Hematopoietic multipotent progenitor cell treated with erythropoietin and hydrocortisone succinate and interleukin-3 and kit ligand, for 6 days (in vitro differentiated cells): ENCODE measurements at regions not wholly inside any gene's neighbourhood (a gene's known extent, or its start where the extent isn't known, plus 50 kb on each side); places are given as distances from the start of the nearest gene placed in this dataset.

Experiments
- DNase-seq: peaks from one replicate; pipeline ENCODE4 v3.0.0-alpha.2; 2015

DNA sequence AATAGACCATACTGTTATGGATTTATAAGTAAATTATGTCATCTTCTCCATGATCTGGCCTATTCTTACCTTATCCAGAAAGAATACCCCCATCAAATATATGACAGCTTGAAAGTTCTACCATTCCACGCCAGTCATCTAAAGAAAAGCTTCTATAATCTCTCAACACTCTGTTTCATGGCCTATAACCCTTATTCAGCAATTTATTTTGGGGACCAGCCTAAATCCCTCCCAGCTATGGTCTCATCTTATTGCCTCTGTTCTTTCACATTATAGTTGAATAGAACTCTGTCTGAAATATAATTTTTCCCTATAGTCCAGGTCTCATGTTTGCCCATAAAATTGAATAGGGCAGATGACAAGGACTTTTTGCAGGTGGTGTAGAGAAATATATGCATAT is 2387.6 kb upstream of the WWC1 start:
- DNase-seq = no peak

DNA sequence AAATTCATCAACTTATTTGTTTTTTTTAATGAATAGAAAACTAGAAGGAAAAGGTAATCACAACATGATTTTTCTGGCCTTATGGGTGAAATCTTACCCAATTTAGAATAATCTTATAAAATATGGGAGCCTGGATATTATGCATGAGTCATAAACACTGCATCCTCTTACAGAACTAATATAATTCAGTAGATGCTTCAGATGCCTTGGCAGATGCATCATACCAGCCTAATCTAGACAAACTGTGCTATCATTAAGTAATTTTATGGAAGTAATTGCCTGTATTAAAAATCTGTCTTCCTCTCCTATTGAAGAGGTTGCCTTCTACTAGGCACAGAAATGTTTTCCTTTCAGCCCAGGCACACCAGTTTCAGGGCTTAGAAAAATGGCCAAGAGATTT is 2384.6 kb upstream of the WWC1 start:
- DNase-seq = no peak

DNA sequence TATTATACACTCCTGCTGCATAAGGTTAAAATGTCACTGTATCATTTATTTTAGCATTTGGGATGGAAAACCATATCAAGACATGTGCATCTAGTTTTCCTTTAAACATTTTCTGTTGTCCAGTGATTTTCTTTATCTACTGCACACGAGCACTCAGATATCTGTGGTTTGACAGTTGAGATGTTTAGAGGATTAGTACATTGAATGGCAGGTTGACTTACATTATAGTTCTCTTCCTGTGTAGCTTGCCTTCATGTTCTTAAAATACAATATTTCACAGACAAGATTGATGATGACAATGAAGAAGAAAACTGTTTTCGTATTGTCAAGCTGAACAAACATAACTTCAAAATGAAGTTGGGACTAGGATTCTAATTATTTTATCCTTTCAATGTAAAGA is 2378.4 kb upstream of the WWC1 start:
- no peak for DNase-seq

DNA sequence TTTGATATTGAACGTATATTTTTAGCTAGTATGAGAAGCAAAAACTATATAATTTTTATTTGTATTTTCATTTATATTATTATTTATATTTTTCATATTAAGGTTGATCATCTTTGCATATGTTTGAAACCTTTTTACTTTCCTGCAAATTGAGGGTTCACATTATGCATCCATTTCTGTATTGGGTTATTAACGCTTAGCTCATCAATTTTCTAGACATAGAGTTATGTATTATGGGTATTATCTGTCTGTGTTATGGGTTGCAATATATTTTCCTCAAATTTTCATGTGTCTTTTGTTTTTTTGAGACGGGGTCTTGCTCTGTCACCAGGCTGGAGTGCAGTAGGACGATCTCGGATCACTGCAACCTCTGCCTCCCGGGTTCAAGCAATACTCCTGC is 2377.0 kb upstream of the WWC1 start:
- DNase-seq = no peak

DNA sequence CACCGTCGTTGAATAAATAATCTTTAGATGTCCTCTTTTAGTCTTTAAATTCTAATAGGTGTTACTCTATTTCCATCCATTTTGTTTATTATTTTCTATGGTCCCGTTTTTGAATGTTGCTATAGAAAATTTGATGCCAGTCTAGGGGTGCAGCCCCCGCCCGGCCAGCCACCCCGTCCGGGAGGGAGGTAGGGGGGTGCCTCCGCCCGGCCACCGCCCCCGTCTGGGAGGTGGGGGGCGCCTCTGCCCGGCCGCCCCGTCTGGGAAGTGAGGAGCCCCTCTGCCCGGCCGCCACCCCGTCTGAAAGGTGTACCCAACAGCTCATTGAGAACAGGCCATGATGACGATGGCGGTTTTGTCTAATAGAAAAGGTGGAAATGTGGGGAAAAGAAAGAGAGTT is 2372.2 kb upstream of the WWC1 start:
- DNase-seq = no peak

DNA sequence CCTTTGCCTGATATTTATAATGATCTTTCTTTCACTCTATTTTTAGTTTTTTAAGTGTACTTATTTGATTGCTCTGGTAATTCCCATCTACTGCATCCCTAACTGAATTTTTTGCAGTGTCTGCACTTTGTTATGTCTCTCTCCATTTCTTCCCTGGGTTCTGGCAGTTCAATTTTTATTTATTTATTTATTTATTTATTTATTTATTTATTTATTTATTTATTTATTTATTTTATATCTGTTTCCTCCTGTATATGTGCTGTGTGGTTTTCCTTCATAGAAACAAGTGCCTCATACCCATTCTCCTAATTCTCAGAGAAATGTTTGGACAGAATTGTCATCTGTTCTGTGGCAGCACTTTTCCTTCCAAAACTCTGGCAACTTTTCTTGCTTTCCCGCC is 2370.8 kb upstream of the WWC1 start:
- DNase-seq = no peak

DNA sequence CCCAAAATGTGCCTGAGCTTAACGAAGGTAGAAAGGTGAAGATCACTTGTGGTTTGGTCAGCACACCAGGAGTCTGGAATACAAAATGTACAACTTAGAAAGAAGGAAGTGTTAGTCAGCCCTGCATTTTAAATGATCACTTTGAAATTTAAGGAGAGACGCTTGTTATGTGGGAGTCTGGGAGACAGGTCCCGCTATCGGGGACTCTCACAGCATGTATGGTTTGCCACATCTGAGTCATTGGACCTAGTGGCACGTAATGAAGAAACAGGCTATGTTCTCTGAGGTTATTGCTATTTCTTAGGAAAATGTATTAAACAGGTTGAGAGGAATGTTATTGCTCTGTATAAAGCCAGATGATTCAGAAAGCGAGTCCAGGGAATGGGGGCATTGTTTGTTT is 2362.5 kb upstream of the WWC1 start:
- no peak for DNase-seq

DNA sequence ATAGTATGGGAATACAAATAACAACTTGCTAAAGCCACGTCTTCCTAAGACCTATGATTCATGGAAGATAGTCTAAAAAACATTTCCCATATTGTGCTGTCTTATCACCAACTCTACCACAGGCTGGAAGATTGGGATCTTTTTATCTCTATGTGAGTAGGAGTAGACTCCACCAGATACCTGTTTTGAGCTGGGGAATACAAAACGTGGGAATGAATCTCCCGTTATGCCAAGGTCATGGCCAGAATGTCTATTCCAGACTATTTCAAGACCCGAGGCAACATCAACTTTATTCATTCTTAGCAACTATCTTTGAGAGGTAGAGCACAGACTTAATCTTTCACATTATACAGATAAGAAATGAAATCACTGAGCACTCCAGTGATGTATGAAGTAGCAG is 2350.9 kb upstream of the WWC1 start:
- DNase-seq = no peak

DNA sequence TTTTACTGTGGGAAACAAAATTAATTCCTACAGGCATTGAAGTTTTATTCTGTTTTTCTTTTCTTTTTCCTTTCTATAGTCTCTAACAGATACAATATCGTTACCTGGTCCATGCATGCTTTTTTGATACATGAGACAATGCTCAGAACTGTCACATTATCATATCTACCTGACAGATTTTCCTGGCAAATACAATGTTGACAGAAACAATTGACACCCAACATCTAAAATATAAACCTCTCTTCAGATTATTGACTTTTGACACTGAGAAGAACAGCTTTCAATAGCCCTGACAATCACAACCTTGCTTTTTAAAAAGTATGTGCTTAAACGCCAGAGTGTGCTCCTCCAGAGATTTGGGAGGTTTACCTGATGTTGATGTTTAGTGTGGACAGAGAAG is 2334.6 kb upstream of the WWC1 start:
- no peak for DNase-seq

DNA sequence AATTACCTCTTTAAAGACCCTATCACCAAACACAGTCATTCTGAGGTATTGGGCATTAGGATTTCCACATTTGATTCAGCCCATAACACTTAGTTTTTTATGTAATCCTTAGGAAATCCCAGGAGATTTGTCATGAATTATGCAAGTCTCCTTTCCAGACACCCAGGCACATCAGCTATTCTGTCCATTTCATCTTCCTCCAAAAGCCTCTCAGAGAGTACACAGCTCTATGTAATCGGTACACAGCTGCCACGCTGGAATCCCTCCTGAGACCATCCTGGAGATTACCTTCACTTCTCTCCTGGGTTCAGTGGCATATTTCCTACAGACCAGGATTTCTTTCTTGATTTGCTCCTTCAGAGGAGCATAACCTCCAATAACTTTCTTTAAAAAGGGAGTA is 2309.8 kb upstream of the WWC1 start:
- no peak for DNase-seq

DNA sequence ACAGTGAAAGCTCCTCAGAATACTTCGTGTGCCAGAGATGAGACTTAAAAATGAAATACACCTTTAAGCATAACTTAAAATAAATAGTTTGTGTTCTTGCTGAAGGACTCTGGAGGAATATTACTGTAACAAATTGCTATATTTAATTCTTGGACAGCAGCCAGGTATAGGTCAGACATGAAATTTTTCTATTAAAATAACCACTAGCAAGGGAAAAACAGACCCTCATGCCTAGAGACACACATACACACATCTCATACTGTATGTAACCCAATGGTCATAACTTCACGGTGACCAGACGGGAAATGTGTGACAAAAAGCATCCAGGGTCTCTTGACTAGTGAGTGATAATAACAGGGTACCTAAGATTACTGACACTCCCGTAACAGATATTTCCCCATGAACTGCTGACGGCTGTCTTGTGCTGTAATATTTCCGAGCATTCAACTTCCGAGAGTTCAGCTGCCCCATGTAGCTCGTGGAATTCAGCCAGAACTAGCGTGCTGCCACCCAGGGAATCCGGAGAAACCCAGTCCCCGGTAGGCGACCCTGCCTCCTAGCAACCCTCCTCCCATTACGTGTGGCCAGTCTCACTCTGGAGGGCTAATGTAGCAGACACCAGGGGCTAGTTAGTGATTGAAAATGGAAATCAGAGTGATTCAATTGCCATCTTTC is 2295.1 kb upstream of the WWC1 start:
- DNase-seq = no peak

DNA sequence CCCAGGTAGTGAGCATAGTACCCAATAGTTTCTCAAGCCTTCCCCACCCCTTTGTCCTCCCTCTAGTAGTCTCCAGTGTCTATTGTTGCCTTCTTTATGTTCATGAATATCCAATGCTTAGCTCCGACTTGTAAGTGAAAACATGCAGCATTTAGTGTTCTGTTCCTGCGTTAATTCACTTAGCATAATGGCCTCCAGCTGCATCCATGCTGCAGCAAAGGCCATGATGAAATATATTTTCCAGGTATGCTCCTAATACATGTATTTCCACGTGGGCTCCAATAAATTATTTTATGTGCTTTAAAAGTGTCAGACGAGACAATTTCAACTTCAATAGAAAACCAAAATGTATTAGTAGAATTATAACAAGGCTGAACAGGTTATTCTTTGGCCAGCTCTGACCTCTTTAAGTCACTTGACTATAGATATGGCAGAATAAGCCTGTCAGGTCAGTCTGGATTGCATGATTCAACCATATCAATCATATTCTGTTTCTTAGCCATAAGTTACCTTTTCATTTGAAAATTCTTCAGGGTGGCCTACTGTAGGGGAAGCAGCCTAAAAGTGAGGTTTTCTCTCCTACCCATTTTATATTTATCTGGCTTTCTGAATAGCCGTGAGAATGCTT is 2291.6 kb upstream of the WWC1 start:
- no peak for DNase-seq

DNA sequence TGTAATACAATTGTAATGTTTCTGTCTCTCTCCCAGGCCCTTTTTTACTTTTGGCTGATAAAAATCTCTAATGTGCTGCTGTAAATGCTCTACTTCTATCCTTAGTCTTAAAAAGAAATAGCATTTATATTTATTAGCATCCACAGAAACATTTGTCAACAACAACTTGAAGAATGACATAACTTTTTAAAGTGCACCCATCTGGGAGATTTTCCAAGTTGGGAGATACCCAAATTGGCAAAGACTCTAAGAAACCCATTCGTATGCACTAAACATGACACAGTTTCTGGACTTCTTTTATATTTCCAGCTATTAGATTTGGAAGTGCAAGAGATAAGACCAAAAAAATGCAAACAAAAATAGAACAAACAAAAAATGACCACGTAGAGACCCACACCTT is 2287.4 kb upstream of the WWC1 start:
- DNase-seq = no peak

DNA sequence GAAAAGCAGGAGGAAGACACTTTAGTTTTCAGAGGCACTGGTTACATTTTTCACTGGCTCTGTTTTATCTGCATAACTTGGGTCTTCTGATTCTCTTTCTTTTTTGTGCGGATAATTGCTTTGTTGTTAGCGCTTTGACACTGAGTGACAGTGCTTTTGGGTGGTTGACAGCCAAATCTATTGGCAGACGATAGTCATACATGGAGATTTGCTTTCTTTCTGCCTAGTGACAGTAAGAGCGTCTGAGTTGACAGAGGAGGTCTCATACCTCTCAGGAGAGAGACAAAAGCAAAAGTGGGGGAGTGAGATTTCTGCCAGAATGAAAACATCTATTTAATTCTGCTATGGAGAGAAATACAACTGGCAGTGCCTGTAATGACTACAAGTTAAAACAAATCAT is 2278.0 kb upstream of the WWC1 start:
- no peak for DNase-seq

DNA sequence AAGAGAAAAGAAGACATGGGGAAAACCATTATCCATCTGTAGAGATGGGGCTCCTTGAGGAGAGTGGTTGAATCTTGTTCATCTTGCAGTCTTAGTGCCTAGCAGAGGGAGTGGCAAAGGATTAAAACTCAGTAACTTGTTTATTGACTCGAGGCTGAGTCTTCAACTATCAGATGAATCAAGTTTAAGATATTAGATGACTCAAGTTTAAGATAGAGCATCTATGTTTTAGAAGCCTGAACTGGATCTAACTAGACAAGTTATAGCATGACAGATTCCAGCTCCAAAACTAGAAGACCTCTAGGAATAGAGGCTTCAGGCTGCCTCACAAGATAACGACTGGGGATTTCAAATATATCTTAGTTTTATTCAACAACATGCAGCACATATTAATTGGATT is 2277.2 kb upstream of the WWC1 start:
- DNase-seq = no peak

DNA sequence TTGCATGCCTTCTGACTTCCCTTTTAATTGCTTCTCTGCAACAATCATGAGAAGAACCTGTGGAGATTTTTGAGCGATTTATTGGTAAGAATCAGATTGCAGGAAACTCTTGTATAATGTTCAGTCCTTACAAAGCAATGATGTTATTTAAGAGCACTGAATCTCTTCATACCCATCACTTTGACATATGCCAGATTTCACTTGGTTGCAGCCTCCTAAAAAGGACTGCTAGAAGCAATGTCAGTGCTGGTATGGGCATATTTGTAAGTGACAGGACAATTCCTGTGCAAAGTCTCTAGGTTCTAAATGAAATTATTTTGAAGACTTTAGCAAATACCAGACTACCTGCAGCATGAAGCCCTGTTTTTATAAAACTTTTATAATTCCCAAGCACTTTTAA is 2272.7 kb upstream of the WWC1 start:
- DNase-seq = no peak

DNA sequence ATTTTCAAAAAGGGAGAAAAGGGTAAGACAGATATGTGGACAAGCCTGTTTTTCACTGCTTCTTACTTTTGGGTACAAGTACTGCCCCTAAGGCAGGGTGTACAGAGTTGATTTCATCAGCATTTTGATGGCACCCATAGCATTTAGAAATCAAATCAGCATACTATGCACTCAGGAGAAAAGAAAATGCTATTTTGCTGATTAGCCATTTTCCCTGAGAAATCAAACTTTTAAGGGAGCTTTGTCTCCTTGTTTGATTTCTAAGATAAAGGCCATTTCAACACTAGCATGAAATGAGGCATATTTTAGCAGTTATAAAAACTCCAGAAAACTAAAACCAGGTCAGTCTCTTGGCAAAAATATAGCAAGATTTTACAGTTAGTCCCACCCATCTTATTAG is 2269.4 kb upstream of the WWC1 start:
- no peak for DNase-seq

DNA sequence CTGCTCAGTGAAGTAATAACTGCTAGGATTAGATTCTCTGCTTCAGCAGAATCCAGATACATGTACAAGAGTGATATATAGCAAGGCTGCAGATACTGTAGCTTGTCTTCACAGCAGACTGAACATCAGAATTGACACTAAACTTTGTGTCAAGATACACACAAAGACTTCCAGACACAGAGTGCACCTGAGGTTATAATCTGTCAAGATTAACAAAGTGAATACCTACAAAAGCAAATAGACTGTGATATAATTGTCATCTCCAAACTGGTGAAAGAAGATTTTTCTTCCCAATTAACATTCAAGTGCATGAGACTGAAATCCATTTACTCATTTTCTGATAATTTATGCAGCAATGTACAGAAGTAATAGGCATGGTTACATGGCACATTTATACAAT is 2266.5 kb upstream of the WWC1 start:
- DNase-seq = no peak

DNA sequence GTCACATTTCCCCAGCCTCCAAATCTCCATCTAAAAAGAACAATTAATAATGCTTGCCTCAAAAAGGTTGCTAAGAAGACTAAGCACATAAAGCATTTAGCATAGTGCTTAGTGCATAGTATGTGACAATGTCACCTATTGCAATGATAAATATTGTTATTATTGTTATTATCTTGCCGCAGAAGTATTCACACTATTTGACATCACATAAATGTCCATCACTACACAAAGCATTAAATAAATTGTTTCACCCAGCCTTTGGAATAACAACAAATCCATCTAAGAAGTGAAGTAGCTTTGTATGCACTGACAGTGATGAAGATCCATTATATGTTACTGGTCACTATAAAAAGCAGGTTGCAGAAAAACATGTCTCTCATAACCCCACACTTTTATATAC is 2263.9 kb upstream of the WWC1 start:
- no peak for DNase-seq

DNA sequence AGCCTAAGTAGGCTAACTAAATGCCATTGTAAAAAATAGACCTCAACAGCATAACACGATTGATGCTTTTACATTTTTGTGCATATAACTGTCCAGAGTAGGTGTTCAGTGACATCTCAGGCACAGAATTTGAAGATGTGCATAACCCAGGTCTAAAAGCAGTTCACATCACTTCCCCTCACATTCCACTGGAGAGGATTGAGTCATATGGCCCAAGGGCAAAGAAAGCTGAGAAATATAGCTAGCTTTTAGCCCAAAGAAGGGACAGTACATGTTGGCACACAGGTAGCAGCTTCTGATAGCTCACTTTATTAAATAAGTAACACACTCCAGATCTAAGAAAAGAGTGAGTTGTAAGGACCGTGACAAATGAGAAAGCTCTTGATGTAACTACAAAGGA is 2259.5 kb upstream of the WWC1 start:
- DNase-seq = no peak

DNA sequence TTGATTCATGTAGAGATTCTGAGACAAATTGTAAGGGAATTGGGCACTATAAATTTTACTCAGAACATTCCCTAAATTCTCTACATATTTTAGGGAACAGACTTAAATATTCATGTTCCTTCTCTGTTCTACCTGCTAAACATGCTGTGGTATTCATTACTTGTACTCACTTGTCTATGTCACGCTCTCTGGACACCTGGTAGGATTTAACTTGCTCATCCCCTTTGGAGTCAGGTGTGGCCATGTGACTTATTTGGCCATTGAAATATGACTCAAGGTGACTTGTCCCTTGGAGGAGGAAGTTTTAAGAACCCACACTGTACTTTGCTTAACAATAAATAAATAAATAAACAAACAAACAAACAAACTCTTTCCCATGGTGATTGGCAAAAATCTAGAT is 2258.8 kb upstream of the WWC1 start:
- no peak for DNase-seq

DNA sequence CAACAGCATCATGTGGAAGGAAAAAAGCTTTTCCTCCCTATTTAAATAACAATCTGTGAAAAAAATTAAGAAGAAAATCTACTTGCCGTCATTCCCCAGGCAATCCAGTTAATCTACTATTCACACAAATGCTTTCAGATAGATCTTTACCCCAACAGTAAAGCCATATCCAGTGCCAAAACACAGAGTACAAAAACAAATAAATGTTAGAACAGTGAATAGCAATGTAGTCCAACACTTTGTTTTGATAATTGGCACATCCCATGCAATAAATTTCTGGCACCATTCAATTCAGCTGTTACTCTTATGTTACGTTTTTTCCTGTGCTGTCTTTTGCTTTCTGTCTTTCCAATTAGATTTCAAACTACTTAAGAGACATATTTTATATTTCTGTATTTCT is 2245.5 kb upstream of the WWC1 start:
- DNase-seq = no peak

DNA sequence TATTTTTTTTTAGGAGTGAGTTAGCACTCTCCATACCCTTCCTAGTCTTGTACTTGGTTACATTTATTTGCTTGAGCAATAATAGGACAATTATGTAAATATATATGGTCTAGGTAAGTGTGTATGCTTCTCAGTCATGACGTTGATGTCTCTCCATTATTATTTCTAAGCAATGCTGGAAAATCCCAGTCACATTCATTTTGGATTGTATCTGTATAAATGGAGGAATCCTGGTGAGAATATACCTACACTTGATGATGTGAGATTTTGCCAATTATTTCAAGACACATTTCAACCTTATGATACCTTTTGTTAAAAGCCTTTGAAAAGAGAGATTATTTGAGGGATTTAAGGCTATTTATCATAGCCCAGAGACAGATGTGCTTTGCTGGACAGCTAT is 2244.5 kb upstream of the WWC1 start:
- DNase-seq = no peak

DNA sequence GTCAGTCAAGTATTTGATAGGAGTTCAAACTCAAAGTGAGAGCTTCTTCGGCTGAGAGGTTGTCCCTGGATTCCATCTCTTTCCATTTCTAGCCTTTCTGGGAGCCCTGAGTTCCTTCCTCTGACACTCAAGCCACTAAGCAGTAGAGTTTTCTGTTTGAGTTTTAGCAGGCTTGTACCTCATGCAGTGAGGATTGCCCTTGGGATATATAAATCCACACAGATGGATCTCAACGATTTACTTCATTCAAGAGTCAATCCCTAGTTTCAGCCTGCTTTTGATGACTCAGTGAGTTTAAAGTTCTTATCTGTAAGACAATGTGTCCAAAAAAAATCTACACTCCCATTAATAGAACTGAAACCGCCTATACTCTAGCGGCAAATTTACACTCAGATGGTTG is 2240.9 kb upstream of the WWC1 start:
- no peak for DNase-seq

DNA sequence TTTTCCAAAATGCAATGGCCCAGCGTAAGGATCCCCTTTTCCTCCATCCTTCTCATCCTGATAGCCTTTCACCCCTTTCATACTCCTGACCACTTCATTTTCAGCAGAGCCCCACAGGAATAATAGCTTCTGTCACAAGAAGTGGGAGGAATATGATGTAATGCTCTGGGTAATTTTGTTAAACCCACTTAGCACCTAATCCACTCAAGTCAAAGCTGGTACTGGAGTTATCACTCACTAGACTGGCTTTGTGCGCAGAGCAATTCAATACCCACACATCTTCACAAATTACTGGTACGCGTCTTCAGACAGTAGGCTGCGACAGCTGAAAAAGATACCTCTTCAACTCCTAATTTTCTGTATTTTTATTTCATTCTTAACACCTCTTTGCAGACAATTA is 2232.8 kb upstream of the WWC1 start:
- DNase-seq = no peak

DNA sequence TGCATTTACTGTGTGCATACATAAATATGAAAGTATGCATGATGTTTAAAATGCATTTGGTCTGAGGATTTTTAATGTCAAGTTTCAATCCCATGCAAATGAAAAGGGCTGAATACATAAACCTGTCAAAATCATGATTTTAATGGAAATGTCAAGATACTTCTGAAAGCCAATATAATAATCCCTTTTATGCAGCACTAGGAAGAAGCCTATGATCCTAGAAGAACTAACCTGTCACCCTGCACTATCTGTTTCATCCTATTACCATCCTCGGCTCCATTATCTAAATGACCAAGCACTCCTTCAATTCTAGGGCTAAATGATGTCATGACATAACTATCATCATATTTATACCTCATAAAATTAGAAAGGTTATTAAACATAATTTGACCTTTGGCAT is 2229.4 kb upstream of the WWC1 start:
- no peak for DNase-seq
